Stimulated activated CD4-positive, alpha-beta T cell treated with anti-CD3 and anti-CD28 coated beads, Interleukin-4, amount 100 ng/mL, for 1 hour (primary cell): ENCODE measurements at regions not wholly inside any gene's neighbourhood (a gene's known extent, or its start where the extent isn't known, plus 50 kb on each side); places are given as distances from the start of the nearest gene placed in this dataset.

ENCODE experiments used
- DNase-seq: peaks from one replicate; pipeline ENCODE4 v3.0.0-alpha.2; 2020

DNA sequence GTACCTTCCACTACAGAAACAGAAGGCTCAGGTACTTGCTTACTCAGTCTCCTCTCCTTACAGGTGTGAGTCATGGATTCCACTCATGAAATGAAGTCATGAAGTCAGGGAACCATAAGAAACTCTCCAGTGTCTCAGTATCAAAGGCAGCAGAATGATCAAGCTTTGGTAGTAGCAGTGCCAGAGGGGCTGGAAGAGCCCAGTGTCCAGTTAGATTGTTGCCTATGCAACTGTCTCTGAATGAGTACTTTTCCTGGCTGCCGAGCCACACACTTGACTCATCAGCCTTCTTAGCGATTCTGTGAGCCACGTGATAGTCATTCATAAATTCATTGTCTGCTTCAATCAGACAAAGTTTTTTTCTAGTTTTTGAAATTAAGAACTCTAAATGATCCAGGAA is 52.2 kb upstream of the DTNBP1 start:
- no peak for DNase-seq

DNA sequence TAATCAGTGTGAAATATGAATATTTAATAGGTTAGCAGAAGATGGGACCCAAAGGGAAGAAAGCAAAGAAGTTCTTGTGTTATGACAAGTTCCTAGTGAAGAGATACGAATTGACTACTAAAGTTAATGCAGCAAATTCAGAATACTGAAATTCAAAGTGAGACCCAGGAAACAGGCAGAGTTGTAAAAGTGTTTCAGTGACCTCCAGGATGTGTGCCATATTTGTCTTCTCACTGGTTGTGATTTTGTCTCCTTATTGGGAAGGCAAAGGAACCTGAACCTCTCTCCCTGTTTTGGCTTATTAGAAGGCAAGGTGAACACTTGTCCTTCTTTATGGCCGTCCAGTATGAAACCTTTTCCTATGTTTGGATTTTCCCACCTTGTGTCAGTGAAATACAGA is 51.8 kb upstream of the DTNBP1 start:
- no peak for DNase-seq

DNA sequence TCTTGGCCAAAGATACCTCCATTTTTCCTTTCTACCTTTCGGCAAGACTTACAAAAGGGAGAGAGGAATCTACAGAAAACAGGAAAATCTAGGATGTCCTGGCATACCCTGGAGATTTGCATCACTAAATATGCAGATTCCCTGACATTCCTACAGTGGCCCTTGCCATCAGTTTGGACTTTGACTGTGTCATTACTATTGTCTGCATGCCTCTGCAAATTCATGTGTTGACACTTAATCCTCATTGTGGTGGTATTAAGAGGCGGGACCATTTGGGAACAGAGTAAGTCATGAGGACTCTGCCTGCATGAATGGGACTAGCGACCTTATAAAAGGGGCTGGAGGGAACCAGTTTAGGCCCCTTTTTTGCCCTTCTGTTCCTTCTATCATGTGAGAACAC is 50.5 kb upstream of the DTNBP1 start:
- no peak for DNase-seq

DNA sequence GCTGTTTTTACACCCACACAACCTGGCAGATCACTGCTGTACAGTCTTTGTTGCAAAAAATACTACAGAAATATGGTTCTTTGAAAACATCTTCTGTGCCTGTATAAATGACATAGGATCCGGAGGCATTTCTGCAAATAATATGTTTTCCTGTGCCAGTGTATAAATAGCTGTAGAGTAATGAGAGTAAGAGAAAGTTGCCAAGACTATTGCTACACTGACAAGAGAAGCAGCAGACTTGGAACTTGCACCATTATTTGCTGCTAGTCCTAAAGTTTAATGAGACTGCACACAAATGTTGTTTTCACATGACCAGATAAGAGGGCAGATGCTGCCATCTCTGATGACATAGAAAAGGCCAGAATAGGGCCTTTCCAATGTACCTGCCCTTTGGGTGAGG is 50.0 kb upstream of the DTNBP1 start:
- DNase-seq, result no peak
